ENCODE measurements at regions not wholly inside any gene's neighbourhood (a gene's known extent, or its start where the extent isn't known, plus 50 kb on each side); places are given as distances from the start of the nearest gene placed in this dataset.
A peak's percentile ranks its signal among the peaks of the same experiment; 100 is the strongest.
"Not testable (repeated sequence)": the region's sequence is repeated elsewhere in the genome, so short reads cannot be mapped to it uniquely, and the experiment has no call there.

GRCh38 chr4:1573830-1574459, 110.2 kb downstream of the FAM53A start:
- intact Hi-C loops (cut with micrococcal nuclease), result no loop called here
- ATAC-seq (no peak), DNase-seq (peak; percentile 11)

- DNase-seq, result no peak
- ATAC-seq, result no peak
- intact Hi-C loops (cut with micrococcal nuclease), result no loop called here
Measured at GRCh38 chr4:1572964-1573720, 111.0 kb downstream of the FAM53A start.

- intact Hi-C loops (cut with micrococcal nuclease), result no loop called here
- no peak for ATAC-seq
- peak; percentile 15 for DNase-seq
Measured at GRCh38 chr4:1572521-1572920, 111.6 kb downstream of the FAM53A start.

- no peak for ATAC-seq
- peak; percentile 4 for DNase-seq
- intact Hi-C loops (cut with micrococcal nuclease), result no loop called here
Measured at GRCh38 chr4:1572010-1572385, 112.1 kb downstream of the FAM53A start.

GRCh38 chr4:1571165-1572009, 112.7 kb downstream of the FAM53A start:
- no peak for ATAC-seq
- DNase-seq, result peak; percentile 8
- intact Hi-C loops (cut with micrococcal nuclease), result no loop called here

- DNase-seq (peak; percentile 27), ATAC-seq (no peak)
- intact Hi-C loops (cut with micrococcal nuclease), result no loop called here
Measured at GRCh38 chr4:1570291-1571164, 113.6 kb downstream of the FAM53A start.

GRCh38 chr4:1569461-1570151, 114.5 kb downstream of the FAM53A start:
- intact Hi-C loops (cut with micrococcal nuclease), result no loop called here
- ATAC-seq, result no peak
- DNase-seq, result peak; percentile 18

- intact Hi-C loops (cut with micrococcal nuclease), result no loop called here
- peak; percentile 28 for DNase-seq
- ATAC-seq, result no peak
Measured at GRCh38 chr4:1568855-1569460, 115.2 kb downstream of the FAM53A start.

GRCh38 chr4:1567808-1568581, 116.1 kb downstream of the FAM53A start:
- intact Hi-C loops (cut with micrococcal nuclease), result no loop called here
- peak; percentile 26 for DNase-seq
- no peak for ATAC-seq

- intact Hi-C loops (cut with micrococcal nuclease), result no loop called here
- ATAC-seq (no peak), DNase-seq (no peak)
Measured at GRCh38 chr4:1567519-1567807, 116.7 kb downstream of the FAM53A start.

- ATAC-seq (no peak), DNase-seq (peak; percentile 18)
- intact Hi-C loops (cut with micrococcal nuclease), result no loop called here
Measured at GRCh38 chr4:1566838-1567518, 117.1 kb downstream of the FAM53A start.

- intact Hi-C loops (cut with micrococcal nuclease); ATAC-seq: not testable (repeated sequence)
- DNase-seq, result peak; percentile 8
Measured at GRCh38 chr4:1566301-1566837, 117.7 kb downstream of the FAM53A start.

GRCh38 chr4:1565598-1566295, 118.4 kb downstream of the FAM53A start:
- ATAC-seq, result no peak
- DNase-seq, result peak; percentile 22
- intact Hi-C loops (cut with micrococcal nuclease), result no loop called here

GRCh38 chr4:1564535-1565375, 119.4 kb downstream of the FAM53A start:
- DNase-seq (peak; percentile 5), ATAC-seq (no peak)
- intact Hi-C loops (cut with micrococcal nuclease), result no loop called here

GRCh38 chr4:1563768-1564485, 120.2 kb downstream of the FAM53A start:
- DNase-seq (no peak), ATAC-seq (no peak)
- intact Hi-C loops (cut with micrococcal nuclease), result no loop called here
